BJ (cell line): ENCODE measurements at regions not wholly inside any gene's neighbourhood (a gene's known extent, or its start where the extent isn't known, plus 50 kb on each side); places are given as distances from the start of the nearest gene placed in this dataset.
"Not testable (repeated sequence)": the region's sequence is repeated elsewhere in the genome, so short reads cannot be mapped to it uniquely, and the experiment has no call there.

ENCODE experiments used
- CTCF ChIA-PET: fragments of 350-600 bp; formaldehyde crosslinking; extraction: SDS; loops from one replicate; lab custom pipeline; 2021; ENCODE audit warnings: antibody characterized with exemption, inconsistent platforms; lab: Yijun Ruan, JAX
- POLR2A ChIA-PET: fragments of 300-600 bp; sonication (Branson Sonifier 250); formaldehyde crosslinking; extraction: SDS; loops from one replicate; lab custom pipeline; 2021; ENCODE audit warnings: antibody characterized with exemption; lab: Charles Lee
- DNase-seq: peaks from one replicate; pipeline ENCODE4 v3.0.0-alpha.2; 2011; ENCODE audit warnings: low read depth
- H3K27me3 ChIP-seq: 2 replicates; pipeline ENCODE4 v1.6.0; 2011; ENCODE audit warnings: low read length; ENCODE audit not compliant: control insufficient read depth, insufficient read depth
- H3K36me3 ChIP-seq: 2 replicates; pipeline ENCODE4 v1.5.1; 2011; ENCODE audit warnings: low read length; ENCODE audit not compliant: control insufficient read depth, insufficient read depth
- H3K4me3 ChIP-seq: 2 replicates; pipeline ENCODE4 v1.5.1; 2011; ENCODE audit warnings: low read depth, mild to moderate bottlenecking, control low read depth, low read length
- TF ChIP-seq, protein P1 (sequence below): IDR thresholded peaks from 2 replicates; pipeline ENCODE4 v1.5.1; 2011; ENCODE audit warnings: low read depth, mild to moderate bottlenecking, control low read depth, inconsistent platforms, low read length, moderate library complexity; ENCODE audit not compliant: insufficient read depth

DNA sequence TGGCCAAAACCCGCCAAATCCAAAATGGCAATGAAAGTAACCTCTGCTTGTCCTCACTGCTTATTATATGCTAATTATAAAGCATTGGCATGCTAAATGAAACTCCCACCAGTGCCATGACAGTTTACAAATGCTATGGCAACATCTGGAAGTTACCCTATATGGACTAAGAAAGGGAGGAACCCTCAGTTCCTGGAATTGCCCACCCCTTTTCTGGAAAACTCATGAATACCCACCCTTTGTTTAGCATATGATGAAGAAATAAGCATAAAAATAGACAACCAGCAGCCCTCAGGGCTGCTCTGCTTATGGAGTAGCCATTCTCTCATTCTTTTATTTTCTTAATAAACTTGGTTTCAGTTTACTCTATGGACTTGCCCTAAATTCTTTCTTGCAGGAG, 269.8 kb downstream of the OLFM4 start:
- Histone ChIP-seq H3K36me3 (no peaks in the 10 kb centered on the region), H3K4me3 (no peak overlapping the region), H3K27me3 (no peaks in the 10 kb centered on the region)
- no peak for DNase-seq
- POLR2A ChIA-PET: no interaction called here
- TF ChIP-seq, protein P1, sequence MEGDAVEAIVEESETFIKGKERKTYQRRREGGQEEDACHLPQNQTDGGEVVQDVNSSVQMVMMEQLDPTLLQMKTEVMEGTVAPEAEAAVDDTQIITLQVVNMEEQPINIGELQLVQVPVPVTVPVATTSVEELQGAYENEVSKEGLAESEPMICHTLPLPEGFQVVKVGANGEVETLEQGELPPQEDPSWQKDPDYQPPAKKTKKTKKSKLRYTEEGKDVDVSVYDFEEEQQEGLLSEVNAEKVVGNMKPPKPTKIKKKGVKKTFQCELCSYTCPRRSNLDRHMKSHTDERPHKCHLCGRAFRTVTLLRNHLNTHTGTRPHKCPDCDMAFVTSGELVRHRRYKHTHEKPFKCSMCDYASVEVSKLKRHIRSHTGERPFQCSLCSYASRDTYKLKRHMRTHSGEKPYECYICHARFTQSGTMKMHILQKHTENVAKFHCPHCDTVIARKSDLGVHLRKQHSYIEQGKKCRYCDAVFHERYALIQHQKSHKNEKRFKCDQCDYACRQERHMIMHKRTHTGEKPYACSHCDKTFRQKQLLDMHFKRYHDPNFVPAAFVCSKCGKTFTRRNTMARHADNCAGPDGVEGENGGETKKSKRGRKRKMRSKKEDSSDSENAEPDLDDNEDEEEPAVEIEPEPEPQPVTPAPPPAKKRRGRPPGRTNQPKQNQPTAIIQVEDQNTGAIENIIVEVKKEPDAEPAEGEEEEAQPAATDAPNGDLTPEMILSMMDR: no peak
- CTCF ChIA-PET: interaction anchor here (1.2 kb wide), 1 partner anchor 8 kb away, joined by 3 read pairs; no protein-coding TSS in a partner anchor

DNA sequence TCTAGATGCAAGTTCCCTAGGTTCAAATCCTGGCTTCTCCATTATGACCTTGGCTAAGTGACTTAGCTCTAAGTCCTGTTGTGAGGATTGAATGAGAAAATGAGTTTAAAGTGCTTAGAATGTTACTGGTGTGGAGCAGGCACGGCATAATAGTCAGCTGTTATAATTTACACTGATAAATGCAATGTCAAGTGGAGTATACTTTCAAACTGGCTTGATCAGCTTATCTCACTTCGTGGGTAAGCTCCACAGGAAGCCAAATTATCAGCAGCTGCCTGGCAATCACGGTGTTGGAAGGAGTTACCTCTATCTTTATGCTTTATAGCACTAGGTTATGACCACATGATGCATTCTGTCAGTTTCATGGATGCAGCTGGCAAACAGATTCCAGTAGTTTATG, 272.8 kb downstream of the OLFM4 start:
- TF ChIP-seq, protein P1: no peak
- no peaks in the 10 kb centered on the region for H3K36me3 ChIP-seq
- H3K4me3 ChIP-seq: no peak overlapping the region
- no peak for DNase-seq
- no peaks in the 10 kb centered on the region for H3K27me3 ChIP-seq
- CTCF ChIA-PET: no interaction called here
- POLR2A ChIA-PET: no interaction called here

DNA sequence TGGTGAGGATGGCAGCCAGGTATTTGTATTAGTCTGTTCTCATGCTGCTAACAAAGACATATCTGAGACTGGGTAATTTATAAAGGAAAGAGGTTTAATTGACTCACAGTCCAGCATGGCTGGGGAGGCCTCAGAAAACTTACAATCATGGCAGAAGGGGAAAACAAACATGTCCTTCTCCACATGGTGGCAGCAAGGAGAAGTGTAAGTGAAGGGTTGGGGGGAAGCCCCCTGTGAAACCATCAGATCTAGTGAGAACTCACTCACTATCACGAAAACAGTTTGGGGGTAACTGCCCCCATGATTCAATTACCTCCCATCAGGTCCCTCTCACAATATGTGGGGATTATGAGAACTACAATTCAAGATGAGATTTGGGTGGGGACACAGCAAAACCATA, 276.8 kb downstream of the OLFM4 start:
- H3K27me3 ChIP-seq, POLR2A ChIA-PET, DNase-seq, H3K36me3 ChIP-seq, H3K4me3 ChIP-seq, CTCF ChIA-PET: not testable (repeated sequence)

DNA sequence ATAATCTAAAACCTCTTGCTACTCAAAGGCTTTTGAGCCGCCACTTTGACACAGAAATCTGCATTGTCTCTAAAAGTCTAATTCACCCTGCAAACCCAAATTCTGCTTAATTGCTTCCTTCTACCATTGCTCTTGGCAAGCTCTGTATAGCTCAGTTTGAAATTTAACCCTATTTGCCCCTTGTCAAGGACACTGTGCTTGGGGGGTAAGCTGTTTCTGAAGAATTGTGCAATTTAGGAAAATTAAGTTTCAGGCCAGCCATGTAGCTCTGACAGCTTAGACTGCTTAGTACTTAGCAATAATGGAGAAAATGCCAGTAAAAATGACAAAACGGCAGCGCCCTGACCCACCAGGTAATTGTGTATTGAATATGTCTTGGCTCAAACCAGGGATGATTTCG, 282.2 kb downstream of the OLFM4 start:
- ChIA-PET CTCF (no interaction called here), POLR2A (no interaction called here)
- Histone ChIP-seq H3K4me3 (no peak overlapping the region), H3K36me3 (no peaks in the 10 kb centered on the region), H3K27me3 (no peaks in the 10 kb centered on the region)
- TF ChIP-seq, protein P1: no peak
- no peak for DNase-seq

DNA sequence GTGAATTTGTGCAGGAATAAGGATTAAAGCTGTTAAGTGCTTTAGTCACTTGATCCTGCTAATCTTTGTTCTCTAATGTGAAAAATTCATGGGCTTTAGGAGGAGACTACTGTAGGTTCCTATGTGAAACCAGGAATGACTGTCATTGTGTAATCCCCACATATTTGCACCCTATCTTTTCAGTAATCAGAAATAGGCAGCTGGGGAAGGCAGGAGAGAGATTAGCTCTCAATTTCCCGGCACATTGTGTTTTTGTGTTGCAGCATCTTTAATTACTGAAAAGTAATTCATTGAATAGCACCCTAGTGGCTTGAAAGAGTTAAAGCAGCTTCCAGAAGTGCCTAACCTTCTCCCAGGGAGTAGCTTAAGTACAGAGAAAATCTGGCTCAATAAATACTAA, 282.9 kb downstream of the OLFM4 start:
- H3K4me3 ChIP-seq: no peak overlapping the region
- CTCF ChIA-PET: no interaction called here
- TF ChIP-seq, protein P1: no peak

DNA sequence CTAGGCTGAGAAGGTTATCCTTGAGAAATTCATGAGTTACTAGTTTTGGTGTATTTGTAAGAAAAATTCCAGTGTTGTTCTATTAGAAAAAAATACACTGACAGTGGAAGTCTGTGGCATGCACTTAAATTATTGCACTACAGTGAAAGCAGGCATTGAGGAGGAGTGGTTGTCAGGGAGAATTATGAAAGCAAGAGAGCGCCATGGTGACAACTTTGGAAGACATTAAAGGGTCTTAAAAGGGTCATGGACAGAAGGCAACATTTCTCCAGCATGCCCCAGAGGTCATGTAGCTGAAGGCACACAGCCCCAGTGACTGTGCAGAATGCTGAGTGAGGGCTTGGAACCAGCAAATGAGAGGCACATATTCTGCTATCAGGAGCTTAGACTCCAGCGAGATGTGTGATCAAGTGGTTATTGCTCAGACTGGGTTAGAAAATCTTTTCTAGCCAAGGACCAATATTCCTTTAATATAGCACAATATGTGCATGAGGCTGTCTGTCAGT, 292.7 kb downstream of the OLFM4 start:
- no peak for DNase-seq
- no peaks in the 10 kb centered on the region for H3K36me3 ChIP-seq
- TF ChIP-seq, protein P1: no peak
- H3K27me3 ChIP-seq: no peaks in the 10 kb centered on the region
- POLR2A ChIA-PET: no interaction called here
- CTCF ChIA-PET: no interaction called here
- H3K4me3 ChIP-seq: no peak overlapping the region

More for the DNA sequence above, 282.9 kb downstream of the OLFM4 start:
- no peak for DNase-seq
- POLR2A ChIA-PET: no interaction called here
- H3K36me3 ChIP-seq: no peaks in the 10 kb centered on the region
- H3K27me3 ChIP-seq: no peaks in the 10 kb centered on the region
